ENCODE measurements at regions not wholly inside any gene's neighbourhood (a gene's known extent, or its start where the extent isn't known, plus 50 kb on each side); places are given as distances from the start of the nearest gene placed in this dataset.
A peak's percentile ranks its signal among the peaks of the same experiment; 100 is the strongest.

GRCh38 chr4:103998756-103999155 is 279.0 kb upstream of the TACR3 start:
- no peak for TF ChIP-seq ZFP30 (CRISPR knock-in tag; IDR thresholded peaks at IDR 0.05)
- no peak for TF ChIP-seq GLIS3 (CRISPR knock-in tag; IDR thresholded peaks at IDR 0.05)
- no peak for TF ChIP-seq ZC3H10 (CRISPR knock-in tag; IDR thresholded peaks at IDR 0.05)
- TF ChIP-seq PATZ1 (CRISPR knock-in tag; IDR thresholded peaks at IDR 0.05; ENCODE audit: borderline replicate concordance): no peak
- no peak for TF ChIP-seq ESRRG (CRISPR knock-in tag; IDR thresholded peaks at IDR 0.05)
- no peak for TF ChIP-seq TCF4 (CRISPR knock-in tag; IDR thresholded peaks at IDR 0.05; ENCODE audit: borderline replicate concordance)
- no peak for TF ChIP-seq ZNF565 (CRISPR knock-in tag; conservative IDR thresholded peaks at IDR 0.05; ENCODE audit: low read depth)
- TF ChIP-seq OSR1 (CRISPR knock-in tag; IDR thresholded peaks at IDR 0.05): no peak
- TF ChIP-seq TSHZ2 (CRISPR knock-in tag; IDR thresholded peaks at IDR 0.05): no peak
- TF ChIP-seq ARNTL (CRISPR knock-in tag; IDR thresholded peaks at IDR 0.05; ENCODE audit: borderline replicate concordance, low read depth): no peak
- no peak for TF ChIP-seq POU6F1 (CRISPR knock-in tag; IDR thresholded peaks at IDR 0.05; ENCODE audit: borderline replicate concordance, low read depth)
- no peak for TF ChIP-seq SNAI2 (CRISPR knock-in tag; IDR thresholded peaks at IDR 0.05)
- no peak for TF ChIP-seq ZNF70 (CRISPR knock-in tag; IDR thresholded peaks at IDR 0.05)
- no peak for TF ChIP-seq ZFP3 (CRISPR knock-in tag; IDR thresholded peaks at IDR 0.05)
- no peak for TF ChIP-seq BACH2 (CRISPR knock-in tag; IDR thresholded peaks at IDR 0.05; ENCODE audit: borderline replicate concordance)
- TF ChIP-seq ZNF8 (CRISPR knock-in tag; IDR thresholded peaks at IDR 0.05): no peak
- no peak for TF ChIP-seq TOX (CRISPR knock-in tag; IDR thresholded peaks at IDR 0.05; ENCODE audit: borderline replicate concordance)
- no peak for TF ChIP-seq PPARA (CRISPR knock-in tag; IDR thresholded peaks at IDR 0.05; ENCODE audit: borderline replicate concordance)
- TF ChIP-seq CSDC2 (CRISPR knock-in tag; IDR thresholded peaks at IDR 0.05): no peak
- TF ChIP-seq CSRNP3 (CRISPR knock-in tag; IDR thresholded peaks at IDR 0.05): no peak
- no peak for ATAC-seq

- TF ChIP-seq RARB (CRISPR knock-in tag; IDR thresholded peaks at IDR 0.05) (no peak), SNAI2 (CRISPR knock-in tag; IDR thresholded peaks at IDR 0.05) (no peak), PATZ1 (CRISPR knock-in tag; IDR thresholded peaks at IDR 0.05; ENCODE audit: borderline replicate concordance) (no peak), ZFP3 (CRISPR knock-in tag; IDR thresholded peaks at IDR 0.05) (no peak), ZFP30 (CRISPR knock-in tag; IDR thresholded peaks at IDR 0.05) (no peak), CREB5 (CRISPR knock-in tag; IDR thresholded peaks at IDR 0.05; ENCODE audit: low read depth) (no peak), BACH2 (CRISPR knock-in tag; IDR thresholded peaks at IDR 0.05; ENCODE audit: borderline replicate concordance) (no peak), ZNF70 (CRISPR knock-in tag; IDR thresholded peaks at IDR 0.05) (no peak), POU6F1 (CRISPR knock-in tag; IDR thresholded peaks at IDR 0.05; ENCODE audit: borderline replicate concordance, low read depth) (no peak), TCF4 (CRISPR knock-in tag; IDR thresholded peaks at IDR 0.05; ENCODE audit: borderline replicate concordance) (no peak), TOX (CRISPR knock-in tag; IDR thresholded peaks at IDR 0.05; ENCODE audit: borderline replicate concordance) (no peak), PPARA (CRISPR knock-in tag; IDR thresholded peaks at IDR 0.05; ENCODE audit: borderline replicate concordance) (no peak)
- ATAC-seq: peak; percentile 99
These were observed 276.9 kb upstream of the TACR3 start for GRCh38 chr4:103996637-103997036.

All from SK-N-SH treated with all-trans-retinoic acid at 6 μM for 48 hours (cell line).